Ovary (tissue), 3 donors: ENCODE measurements at regions not wholly inside any gene's neighbourhood (a gene's known extent, or its start where the extent isn't known, plus 50 kb on each side); places are given as distances from the start of the nearest gene placed in this dataset.

Experiments
- CTCF ChIP-seq, 3 donors: fragments of 450-650 bp in 2 of 3; fragments of 200-600 bp in 1 of 3; IDR thresholded peaks; one replicate each; pipeline versions ENCODE4 v1.5.1 to v1.8.0; 2016 to 2022; ENCODE audit warnings: antibody characterized with exemption in 3 of 3, mild to moderate bottlenecking in 1 of 3
- POLR2A ChIP-seq: fragments of 450-650 bp; IDR thresholded peaks from one replicate; pipeline ENCODE4 v1.6.1; 2017; ENCODE audit warnings: antibody characterized with exemption, mild to moderate bottlenecking, moderate library complexity
- donor health status: DM: no; HTN: no; CAD: no.

GRCh38 chr2:236333417-236334121 is 69.4 kb upstream of the ASB18 start:
- TF ChIP-seq POLR2A (no peak), CTCF (IDR thresholded peaks at IDR 0.05) (no peak)
